HEK293 (cell line): ENCODE measurements at regions not wholly inside any gene's neighbourhood (a gene's known extent, or its start where the extent isn't known, plus 50 kb on each side); places are given as distances from the start of the nearest gene placed in this dataset.

Experiments
- CTCF ChIA-PET: fragments of 350-600 bp; formaldehyde crosslinking; extraction: SDS; loops from one replicate; lab custom pipeline; 2021; ENCODE audit warnings: antibody characterized with exemption; lab: Yijun Ruan, JAX
- POLR2A ChIA-PET: fragments of 300-600 bp; formaldehyde crosslinking; extraction: SDS; loops from one replicate; lab custom pipeline; 2020; ENCODE audit warnings: antibody characterized with exemption, inconsistent platforms; lab: Yijun Ruan, JAX
- H3K27ac ChIP-seq: fragments of 200-500 bp; sonication (Bioruptor generic); 2 replicates; pipeline ENCODE4 v1.5.1; 2014; ENCODE audit warnings: low read depth, low read length, control low read depth, inconsistent platforms; ENCODE audit errors: extremely low read depth
- H3K36me3 ChIP-seq, 2 experiments: fragments of 200-500 bp in 1 of 2; sonication (Bioruptor generic) in 1 of 2; 1 replicate in 1 of 2; 2 replicates in 1 of 2; pipeline ENCODE4 v1.5.1; 2014 to 2017; ENCODE audit warnings: inconsistent platforms in 2 of 2, low read length in 2 of 2; ENCODE audit not compliant: control insufficient read depth in 2 of 2, insufficient read depth in 1 of 2
- H3K4me1 ChIP-seq: fragments of 200-500 bp; sonication (Bioruptor generic); 2 replicates; pipeline ENCODE4 v1.5.1; 2014; ENCODE audit warnings: mild to moderate bottlenecking, low read length, inconsistent platforms; ENCODE audit not compliant: control insufficient read depth, insufficient read depth
- H3K4me3 ChIP-seq: 2 replicates; pipeline ENCODE4 v1.5.1; 2011; ENCODE audit warnings: low read depth, mild to moderate bottlenecking, control low read depth, low read length, moderate library complexity
- H3K9me3 ChIP-seq: fragments of 200-500 bp; sonication (Bioruptor generic); 2 replicates; pipeline ENCODE4 v1.5.1; 2014; ENCODE audit warnings: low read depth, low read length, inconsistent platforms; ENCODE audit not compliant: control insufficient read depth, insufficient read depth
- BCL11B ChIP-seq: fragments of 450-650 bp; formaldehyde crosslinking; IDR thresholded peaks from 2 replicates; pipeline ENCODE4 v1.5.1; 2016; ENCODE audit warnings: low read depth, missing biosample characterization, missing genetic modification characterization
- BCL6B ChIP-seq: fragments of 450-650 bp; formaldehyde crosslinking; IDR thresholded peaks from 2 replicates; pipeline ENCODE4 v1.5.1; 2017; ENCODE audit warnings: missing biosample characterization, missing genetic modification characterization
- EGR2 ChIP-seq: fragments of 450-650 bp; formaldehyde crosslinking; IDR thresholded peaks from 2 replicates; pipeline ENCODE4 v1.5.1; 2016; ENCODE audit warnings: low read depth, missing biosample characterization, missing genetic modification characterization
- KLF1 ChIP-seq: fragments of 450-650 bp; formaldehyde crosslinking; IDR thresholded peaks from 2 replicates; pipeline ENCODE4 v1.5.1; 2016; ENCODE audit warnings: missing biosample characterization, missing genetic modification characterization
- KLF8 ChIP-seq: fragments of 450-650 bp; formaldehyde crosslinking; IDR thresholded peaks from 2 replicates; pipeline ENCODE4 v1.5.1; 2016; ENCODE audit warnings: missing biosample characterization, missing genetic modification characterization
- MYNN ChIP-seq: fragments of 450-650 bp; formaldehyde crosslinking; IDR thresholded peaks from 2 replicates; pipeline ENCODE4 v1.5.1; 2016; ENCODE audit warnings: missing biosample characterization, missing genetic modification characterization, borderline replicate concordance
- SCRT1 ChIP-seq: fragments of 450-650 bp; formaldehyde crosslinking; IDR thresholded peaks from 2 replicates; pipeline ENCODE4 v1.5.1; 2016; ENCODE audit warnings: missing biosample characterization, missing genetic modification characterization, borderline replicate concordance
- ZBTB20 ChIP-seq: fragments of 450-650 bp; formaldehyde crosslinking; IDR thresholded peaks from 2 replicates; pipeline ENCODE4 v1.5.1; 2016; ENCODE audit warnings: missing biosample characterization, missing genetic modification characterization
- ZBTB49 ChIP-seq: fragments of 450-650 bp; formaldehyde crosslinking; IDR thresholded peaks from 2 replicates; pipeline ENCODE4 v1.5.1; 2016; ENCODE audit warnings: missing biosample characterization, missing genetic modification characterization, low read depth
- ZBTB7A ChIP-seq: fragments of 450-650 bp; formaldehyde crosslinking; IDR thresholded peaks from 2 replicates; pipeline ENCODE4 v1.5.1; 2016; ENCODE audit warnings: low read depth, missing biosample characterization, missing genetic modification characterization
- ZNF138 ChIP-seq: fragments of 450-650 bp; formaldehyde crosslinking; IDR thresholded peaks from 2 replicates; pipeline ENCODE4 v1.5.1; 2016; ENCODE audit warnings: missing biosample characterization, missing genetic modification characterization, borderline replicate concordance
- ZNF266 ChIP-seq: fragments of 450-650 bp; formaldehyde crosslinking; IDR thresholded peaks from 2 replicates; pipeline ENCODE4 v1.5.1; 2016; ENCODE audit warnings: missing biosample characterization, missing genetic modification characterization, low read depth
- ZNF362 ChIP-seq: fragments of 450-650 bp; formaldehyde crosslinking; IDR thresholded peaks from 2 replicates; pipeline ENCODE4 v1.5.1; 2016; ENCODE audit warnings: missing biosample characterization, missing genetic modification characterization
- ZNF404 ChIP-seq: fragments of 450-650 bp; formaldehyde crosslinking; IDR thresholded peaks from 2 replicates; pipeline ENCODE4 v1.5.1; 2017; ENCODE audit warnings: missing biosample characterization, missing genetic modification characterization
- ZNF473 ChIP-seq: fragments of 450-650 bp; formaldehyde crosslinking; IDR thresholded peaks from 2 replicates; pipeline ENCODE4 v1.5.1; 2017; ENCODE audit warnings: missing biosample characterization, missing genetic modification characterization
- ZNF513 ChIP-seq: fragments of 450-650 bp; IDR thresholded peaks from 2 replicates; pipeline ENCODE4 v1.5.1; 2018; ENCODE audit warnings: missing biosample characterization, missing genetic modification characterization
- ZNF514 ChIP-seq: fragments of 450-650 bp; formaldehyde crosslinking; IDR thresholded peaks from 2 replicates; pipeline ENCODE4 v1.5.1; 2016; ENCODE audit warnings: missing biosample characterization, missing genetic modification characterization
- ZNF529 ChIP-seq: fragments of 450-650 bp; formaldehyde crosslinking; IDR thresholded peaks from 2 replicates; pipeline ENCODE4 v1.5.1; 2017; ENCODE audit warnings: missing genetic modification characterization, missing biosample characterization; ENCODE audit not compliant: insufficient replicate concordance
- ZNF558 ChIP-seq: fragments of 450-650 bp; formaldehyde crosslinking; IDR thresholded peaks from 2 replicates; pipeline ENCODE4 v1.5.1; 2016; ENCODE audit warnings: missing biosample characterization, missing genetic modification characterization
- ZNF670 ChIP-seq: fragments of 450-650 bp; formaldehyde crosslinking; IDR thresholded peaks from 2 replicates; pipeline ENCODE4 v1.5.1; 2016; ENCODE audit warnings: missing biosample characterization, missing genetic modification characterization, low read depth
- ZNF707 ChIP-seq: fragments of 450-650 bp; formaldehyde crosslinking; IDR thresholded peaks from 2 replicates; pipeline ENCODE4 v1.5.1; 2016; ENCODE audit warnings: missing biosample characterization, missing genetic modification characterization

GRCh38 chr1:5571438-5571837 is 420.8 kb downstream of the NPHP4 start:
- Histone ChIP-seq H3K4me1 (no peaks in the 10 kb centered on the region), H3K4me3 (no peak overlapping the region), H3K9me3 (no peaks in the 10 kb centered on the region), H3K36me3 (no peaks in the 10 kb centered on the region), H3K27ac (no peak overlapping the region)
- CTCF ChIA-PET, result interaction anchor here (0.5 kb wide), 1 partner anchor 340 kb away, joined by 3 read pairs; no protein-coding TSS in a partner anchor
- TF ChIP-seq BCL11B (tag by site-specific recombination), result no peak
- no peak for TF ChIP-seq SCRT1 (tag by site-specific recombination)
- TF ChIP-seq ZBTB7A (tag by site-specific recombination), result no peak
- TF ChIP-seq ZNF529 (tag by site-specific recombination), result no peak
- TF ChIP-seq ZNF514, result no peak
- TF ChIP-seq ZNF404 (tag by site-specific recombination), result no peak
- no peak for TF ChIP-seq ZNF473 (tag by site-specific recombination)
- no peak for TF ChIP-seq ZBTB20 (tag by site-specific recombination)
- TF ChIP-seq ZNF513 (tag by site-specific recombination), result no peak
- no peak for TF ChIP-seq KLF8
- POLR2A ChIA-PET, result no interaction called here

GRCh38 chr1:5570931-5571330 is 421.3 kb downstream of the NPHP4 start:
- no peaks in the 10 kb centered on the region for H3K36me3 ChIP-seq
- no peaks in the 10 kb centered on the region for H3K9me3 ChIP-seq
- no peak overlapping the region for H3K4me3 ChIP-seq
- H3K4me1 ChIP-seq, result no peaks in the 10 kb centered on the region
- CTCF ChIA-PET, result interaction anchor here (0.5 to 0.7 kb wide), 2 partner anchors 56 to 340 kb away, joined by 3 read pairs; no protein-coding TSS in a partner anchor
- TF ChIP-seq ZNF138 (tag by site-specific recombination) (no peak), BCL6B (tag by site-specific recombination) (no peak), ZNF707 (no peak), EGR2 (tag by site-specific recombination) (no peak), ZNF362 (no peak), KLF1 (no peak), ZNF266 (tag by site-specific recombination) (no peak), ZNF670 (tag by site-specific recombination) (no peak), ZNF558 (tag by site-specific recombination) (no peak), ZBTB49 (no peak), ZNF513 (tag by site-specific recombination) (no peak), MYNN (tag by site-specific recombination) (no peak)
- H3K27ac ChIP-seq, result no peak overlapping the region
- POLR2A ChIA-PET, result no interaction called here
